PC-3 (cell line): ENCODE measurements at regions not wholly inside any gene's neighbourhood (a gene's known extent, or its start where the extent isn't known, plus 50 kb on each side); places are given as distances from the start of the nearest gene placed in this dataset.

Experiments used
- ATAC-seq: fragments of 200-7000 bp; cut with Tn5 transposase; 2 replicates; pipeline ENCODE4 v1.9.1; 2020; ENCODE audit warnings: mild to moderate bottlenecking, moderate library complexity
- BruUV-seq: library from RNA; stranded (reverse); fragments of 400-500 nt; replicated peaks from 2 replicates; lab custom pipeline; 2021; lab: Mats Ljungman, UMichigan
- CTCF ChIA-PET: fragments of 300-600 bp; sonication (Branson Sonifier 250); formaldehyde crosslinking; loops from one replicate; lab custom pipeline; 2022; ENCODE audit warnings: antibody characterized with exemption; lab: Charles Lee
- POLR2A ChIA-PET: fragments of 300-600 bp; sonication (Branson Sonifier 250); formaldehyde crosslinking; loops from one replicate; lab custom pipeline; 2022; ENCODE audit warnings: antibody characterized with exemption; ENCODE audit not compliant: unreplicated experiment; lab: Charles Lee
- DNase-seq: peaks from one replicate; pipeline ENCODE4 v3.0.0-alpha.2; 2015
- H2AFZ ChIP-seq: fragments of 300-600 bp; sonication (generic); 2 replicates; pipeline ENCODE4 v1.6.0; 2016; ENCODE audit warnings: antibody characterized with exemption, low read length
- H3F3A ChIP-seq: fragments of 300-600 bp; sonication (generic); one replicate; pipeline ENCODE4 v1.6.0; 2017; ENCODE audit warnings: antibody characterized with exemption, low read length, control low read depth, mild to moderate bottlenecking; ENCODE audit not compliant: unreplicated experiment
- H3K27ac ChIP-seq: fragments of 300-600 bp; sonication (generic); 2 replicates; pipeline ENCODE4 v1.5.1; 2016; ENCODE audit warnings: mild to moderate bottlenecking, low read length
- H3K27me3 ChIP-seq: fragments of 300-600 bp; sonication (generic); 2 replicates; pipeline ENCODE4 v1.6.1; 2016; ENCODE audit warnings: low read length, mixed read lengths
- H3K36me3 ChIP-seq: fragments of 300-600 bp; sonication (generic); 2 replicates; pipeline ENCODE4 v1.6.1; 2016; ENCODE audit warnings: low read depth, mixed run types, low read length, mixed read lengths
- H3K4me1 ChIP-seq: fragments of 300-600 bp; sonication (generic); 2 replicates; pipeline ENCODE4 v1.5.1; 2016; ENCODE audit warnings: low read length; ENCODE audit not compliant: insufficient read depth
- H3K4me2 ChIP-seq: fragments of 300-600 bp; sonication (generic); 2 replicates; pipeline ENCODE4 v1.6.0; 2016; ENCODE audit warnings: low read length
- H3K4me3 ChIP-seq: fragments of 300-600 bp; sonication (generic); 2 replicates; pipeline ENCODE4 v1.5.1; 2016; ENCODE audit warnings: mild to moderate bottlenecking, low read length, mixed read lengths
- H3K79me2 ChIP-seq: fragments of 300-600 bp; sonication (generic); 2 replicates; pipeline ENCODE4 v1.6.1; 2017; ENCODE audit warnings: low read length, mixed read lengths
- H3K9ac ChIP-seq: fragments of 300-600 bp; sonication (generic); 2 replicates; pipeline ENCODE4 v1.6.0; 2016; ENCODE audit warnings: mild to moderate bottlenecking, low read length
- H3K9me2 ChIP-seq: fragments of 300-600 bp; sonication (generic); replicated peaks from 2 replicates; pipeline ENCODE4 v1.6.1; 2016; ENCODE audit warnings: mixed run types, low read length, mixed read lengths
- H3K9me3 ChIP-seq: fragments of 300-600 bp; sonication (generic); 2 replicates; pipeline ENCODE4 v1.6.1; 2016; ENCODE audit warnings: low read length, mixed read lengths
- H4K20me1 ChIP-seq: fragments of 300-600 bp; sonication (generic); 2 replicates; pipeline ENCODE4 v1.6.1; 2016; ENCODE audit warnings: low read length, mixed read lengths
- EZH2 ChIP-seq: fragments of 300-600 bp; sonication (generic); IDR thresholded peaks from one replicate; pipeline ENCODE4 v1.6.1; 2017; ENCODE audit warnings: antibody characterized with exemption, mild to moderate bottlenecking, low read length; ENCODE audit not compliant: unreplicated experiment
- EZH2phosphoT487 ChIP-seq: fragments of 300-600 bp; sonication (generic); IDR thresholded peaks from 2 replicates; pipeline ENCODE4 v1.6.1; 2018; ENCODE audit warnings: mild to moderate bottlenecking, antibody characterized with exemption, low read length, borderline replicate concordance
- intact Hi-C: fragments of 100-400 bp; cut with micrococcal nuclease; formaldehyde crosslinking; loops from 2 replicates; pipeline ENCODE4 v1.9.0; 2023
- TF ChIP-seq, protein P1 (sequence below): fragments of 300-600 bp; sonication (generic); conservative IDR thresholded peaks from 2 replicates; pipeline ENCODE4 v1.5.1; 2017; ENCODE audit warnings: antibody characterized with exemption, low read depth, mild to moderate bottlenecking, low read length

DNA sequence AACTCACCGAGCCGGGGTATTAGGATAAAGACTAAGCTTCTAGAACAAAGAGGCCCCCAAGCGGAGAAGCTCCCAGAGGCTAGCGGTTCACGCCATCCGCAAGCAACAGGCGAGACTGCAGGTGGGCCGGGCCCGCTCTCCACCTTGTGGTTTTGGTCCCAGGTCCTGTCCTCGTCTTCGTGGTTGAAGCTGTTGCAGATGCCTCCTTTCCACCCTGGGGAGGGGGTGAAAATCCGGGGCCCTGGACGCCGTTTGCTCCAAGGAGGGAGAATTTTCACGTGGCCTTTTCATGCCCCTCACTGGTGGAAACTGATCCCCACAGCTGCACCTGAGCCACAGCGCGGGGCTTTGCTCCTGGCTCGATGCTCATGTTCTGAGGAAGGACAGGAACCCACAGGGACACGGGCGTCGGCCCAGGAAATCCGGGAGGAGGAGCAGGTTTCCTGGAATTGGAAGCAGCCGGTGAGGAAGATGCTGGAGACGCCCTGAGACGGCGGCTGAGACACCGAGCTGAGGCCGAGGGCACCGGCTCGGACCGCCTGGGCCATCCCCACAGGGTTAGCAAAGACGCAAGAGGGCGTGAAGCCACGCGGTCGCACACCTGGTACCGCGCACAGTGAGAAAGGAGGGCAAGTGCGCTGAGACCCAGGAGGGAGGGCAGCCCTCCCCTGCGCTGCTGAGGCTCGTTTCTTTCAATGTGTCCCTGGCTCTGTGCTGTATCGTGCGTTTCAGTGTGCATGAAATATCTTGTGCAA lies 54.7 kb upstream of the SALL3 start:
- no peaks in the 10 kb centered on the region for H3K9me2 ChIP-seq
- CTCF ChIA-PET: no interaction called here
- intact Hi-C loops: no loop called here
- H3K9ac ChIP-seq: no peak overlapping the region
- POLR2A ChIA-PET: no interaction called here
- no peaks in the 10 kb centered on the region for H3K9me3 ChIP-seq
- BruUV-seq: no TSS peak
- no peak overlapping the region for H2AFZ ChIP-seq
- H3K36me3 ChIP-seq: no peaks in the 10 kb centered on the region
- no peak overlapping the region for H3K4me3 ChIP-seq
- peaks cover 87% of the 10 kb centered on the region for H3K27me3 ChIP-seq
- H4K20me1 ChIP-seq: no peaks in the 10 kb centered on the region
- no peaks in the 10 kb centered on the region for H3F3A ChIP-seq
- no peak overlapping the region for H3K27ac ChIP-seq
- no peaks in the 10 kb centered on the region for H3K79me2 ChIP-seq
- no peak for TF ChIP-seq EZH2phosphoT487
- no peak overlapping the region for H3K4me2 ChIP-seq
- no peaks in the 10 kb centered on the region for H3K4me1 ChIP-seq
- DNase-seq (no peak), ATAC-seq (no peak)

DNA sequence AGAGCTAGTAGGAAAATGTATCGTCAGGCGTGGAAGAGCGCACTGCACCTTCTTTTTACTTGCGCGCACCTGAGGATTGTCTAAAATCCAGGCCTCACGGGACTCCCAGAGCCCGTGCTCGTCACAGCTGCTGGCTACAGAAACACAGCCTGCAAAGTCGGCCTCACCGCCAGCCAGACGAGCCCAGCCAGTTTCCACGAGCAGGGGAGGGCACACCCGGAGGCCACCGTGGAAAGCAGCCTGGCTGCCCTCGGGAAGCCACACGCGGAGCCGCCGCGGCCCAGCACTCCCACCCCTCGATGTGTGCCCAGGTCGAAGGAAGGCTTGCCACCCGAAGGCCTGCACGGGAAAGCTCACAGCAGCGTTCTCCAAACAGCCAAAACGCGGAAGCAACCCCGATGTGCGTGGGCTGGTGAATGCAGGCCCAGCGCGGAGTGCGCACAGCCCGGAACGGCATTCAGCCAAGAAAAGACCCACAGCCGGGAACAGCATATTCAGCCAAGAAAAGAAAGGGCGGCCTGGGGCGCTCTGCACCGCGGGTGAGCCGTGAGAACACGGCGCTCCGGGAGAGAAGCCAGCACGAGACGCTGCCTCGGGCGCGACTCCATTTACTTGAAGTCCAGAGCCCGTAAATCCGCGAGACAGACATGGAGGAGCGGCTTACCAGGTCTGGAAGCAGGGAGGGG lies 53.9 kb upstream of the SALL3 start:
- Histone ChIP-seq H3K9me3 (no peaks in the 10 kb centered on the region), H3K4me3 (no peak overlapping the region), H3K27me3 (peaks cover 93% of the 10 kb centered on the region), H3K4me1 (no peaks in the 10 kb centered on the region), H3K27ac (no peak overlapping the region), H3K4me2 (no peak overlapping the region), H3K79me2 (no peaks in the 10 kb centered on the region), H3K36me3 (no peaks in the 10 kb centered on the region), H2AFZ (no peak overlapping the region), H3F3A (no peaks in the 10 kb centered on the region), H3K9me2 (no peaks in the 10 kb centered on the region), H3K9ac (no peak overlapping the region), H4K20me1 (no peaks in the 10 kb centered on the region)
- ChIA-PET CTCF (no interaction called here), POLR2A (no interaction called here)
- ATAC-seq (no peak), DNase-seq (no peak)
- BruUV-seq: no TSS peak
- TF ChIP-seq EZH2phosphoT487 (no peak), EZH2 (no peak)
- TF ChIP-seq, protein P1, sequence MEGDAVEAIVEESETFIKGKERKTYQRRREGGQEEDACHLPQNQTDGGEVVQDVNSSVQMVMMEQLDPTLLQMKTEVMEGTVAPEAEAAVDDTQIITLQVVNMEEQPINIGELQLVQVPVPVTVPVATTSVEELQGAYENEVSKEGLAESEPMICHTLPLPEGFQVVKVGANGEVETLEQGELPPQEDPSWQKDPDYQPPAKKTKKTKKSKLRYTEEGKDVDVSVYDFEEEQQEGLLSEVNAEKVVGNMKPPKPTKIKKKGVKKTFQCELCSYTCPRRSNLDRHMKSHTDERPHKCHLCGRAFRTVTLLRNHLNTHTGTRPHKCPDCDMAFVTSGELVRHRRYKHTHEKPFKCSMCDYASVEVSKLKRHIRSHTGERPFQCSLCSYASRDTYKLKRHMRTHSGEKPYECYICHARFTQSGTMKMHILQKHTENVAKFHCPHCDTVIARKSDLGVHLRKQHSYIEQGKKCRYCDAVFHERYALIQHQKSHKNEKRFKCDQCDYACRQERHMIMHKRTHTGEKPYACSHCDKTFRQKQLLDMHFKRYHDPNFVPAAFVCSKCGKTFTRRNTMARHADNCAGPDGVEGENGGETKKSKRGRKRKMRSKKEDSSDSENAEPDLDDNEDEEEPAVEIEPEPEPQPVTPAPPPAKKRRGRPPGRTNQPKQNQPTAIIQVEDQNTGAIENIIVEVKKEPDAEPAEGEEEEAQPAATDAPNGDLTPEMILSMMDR: no peak
- intact Hi-C loops: no loop called here

DNA sequence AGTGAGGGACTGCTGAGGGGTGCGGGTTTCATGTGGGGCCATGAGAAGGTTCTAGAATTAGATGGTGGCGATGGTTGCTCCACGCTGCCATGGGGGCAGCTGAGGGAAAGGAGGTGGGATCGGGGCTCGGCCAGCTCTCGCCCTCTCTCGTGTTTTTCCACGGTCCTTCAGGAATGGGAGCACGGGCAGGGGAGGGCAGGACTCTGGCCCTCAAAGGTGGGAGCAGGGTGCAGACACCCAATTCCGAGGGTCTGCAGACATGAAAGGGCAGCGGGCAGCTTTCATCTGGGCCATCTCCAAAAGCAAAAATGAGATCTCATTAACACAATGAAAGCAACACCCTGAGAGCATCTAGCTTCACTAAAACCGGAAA lies 53.4 kb upstream of the SALL3 start:
- no peaks in the 10 kb centered on the region for H3K9me3 ChIP-seq
- CTCF ChIA-PET: no interaction called here

More for the DNA sequence above, 53.4 kb upstream of the SALL3 start:
- Histone ChIP-seq H3F3A (no peaks in the 10 kb centered on the region), H3K79me2 (no peaks in the 10 kb centered on the region), H2AFZ (no peak overlapping the region), H3K4me3 (no peak overlapping the region), H3K9me2 (no peaks in the 10 kb centered on the region), H3K9ac (no peak overlapping the region), H3K27me3 (peaks cover 93% of the 10 kb centered on the region), H3K4me1 (no peaks in the 10 kb centered on the region), H3K36me3 (no peaks in the 10 kb centered on the region), H4K20me1 (no peaks in the 10 kb centered on the region), H3K4me2 (no peak overlapping the region), H3K27ac (no peak overlapping the region)
- POLR2A ChIA-PET: no interaction called here
- intact Hi-C loops: no loop called here
- TF ChIP-seq, protein P1: no peak
- no peak for TF ChIP-seq EZH2
- TF ChIP-seq EZH2phosphoT487: no peak
- no peak for ATAC-seq
- BruUV-seq: no TSS peak
- no peak for DNase-seq
